ENCODE measurements at regions not wholly inside any gene's neighbourhood (a gene's known extent, or its start where the extent isn't known, plus 50 kb on each side); places are given as distances from the start of the nearest gene placed in this dataset.
"Not testable (repeated sequence)": the region's sequence is repeated elsewhere in the genome, so short reads cannot be mapped to it uniquely, and the experiment has no call there.

- not testable (repeated sequence) for H3K4me1 ChIP-seq (ENCODE audit: insufficient read depth, low read length); H3K27ac ChIP-seq (ENCODE audit: low read length); H3K4me3 ChIP-seq (ENCODE audit: low read length); H3K9ac ChIP-seq (ENCODE audit: low read depth, low read length); H3K27me3 ChIP-seq (ENCODE audit: insufficient read depth, low read length); H3K36me3 ChIP-seq (ENCODE audit: insufficient read depth, low read depth, low read length)
- peaks cover 13% of the 10 kb centered on the region for H3K9me3 ChIP-seq (ENCODE audit: insufficient read depth, low read depth, low read length)
These were observed 80.2 kb upstream of the TMEM178A start for GRCh38 chr2:39585531-39585930.

- no peaks in the 10 kb centered on the region for H3K27me3 ChIP-seq (ENCODE audit: insufficient read depth, low read length)
- H3K27ac ChIP-seq (ENCODE audit: low read length), result no peak overlapping the region
- H3K36me3 ChIP-seq (ENCODE audit: insufficient read depth, low read depth, low read length), result no peaks in the 10 kb centered on the region
- no peaks in the 10 kb centered on the region for H3K4me1 ChIP-seq (ENCODE audit: insufficient read depth, low read length)
- no peaks in the 10 kb centered on the region for H3K9me3 ChIP-seq (ENCODE audit: insufficient read depth, low read depth, low read length)
- no peak overlapping the region for H3K9ac ChIP-seq (ENCODE audit: low read depth, low read length)
- H3K4me3 ChIP-seq (ENCODE audit: low read length), result no peak overlapping the region
These were observed 78.5 kb upstream of the TMEM178A start for GRCh38 chr2:39587168-39587567.

GRCh38 chr2:39587641-39588040, 78.1 kb upstream of the TMEM178A start:
- no peaks in the 10 kb centered on the region for H3K9me3 ChIP-seq (ENCODE audit: insufficient read depth, low read depth, low read length)
- no peaks in the 10 kb centered on the region for H3K27me3 ChIP-seq (ENCODE audit: insufficient read depth, low read length)
- H3K4me3 ChIP-seq (ENCODE audit: low read length), result no peak overlapping the region
- H3K36me3 ChIP-seq (ENCODE audit: insufficient read depth, low read depth, low read length), result no peaks in the 10 kb centered on the region
- no peak overlapping the region for H3K9ac ChIP-seq (ENCODE audit: low read depth, low read length)
- H3K4me1 ChIP-seq (ENCODE audit: insufficient read depth, low read length), result no peaks in the 10 kb centered on the region
- H3K27ac ChIP-seq (ENCODE audit: low read length), result no peak overlapping the region

- H3K9me3 ChIP-seq (ENCODE audit: insufficient read depth, low read depth, low read length), result no peaks in the 10 kb centered on the region
- H3K4me3 ChIP-seq (ENCODE audit: low read length), result no peak overlapping the region
- no peaks in the 10 kb centered on the region for H3K27me3 ChIP-seq (ENCODE audit: insufficient read depth, low read length)
- no peaks in the 10 kb centered on the region for H3K36me3 ChIP-seq (ENCODE audit: insufficient read depth, low read depth, low read length)
- no peak overlapping the region for H3K27ac ChIP-seq (ENCODE audit: low read length)
- no peaks in the 10 kb centered on the region for H3K4me1 ChIP-seq (ENCODE audit: insufficient read depth, low read length)
- H3K9ac ChIP-seq (ENCODE audit: low read depth, low read length), result no peak overlapping the region
These were observed 72.0 kb upstream of the TMEM178A start for GRCh38 chr2:39593439-39594393.

- Histone ChIP-seq H3K9ac (ENCODE audit: low read depth, low read length) (no peak overlapping the region), H3K36me3 (ENCODE audit: insufficient read depth, low read depth, low read length) (no peaks in the 10 kb centered on the region), H3K4me1 (ENCODE audit: insufficient read depth, low read length) (no peaks in the 10 kb centered on the region), H3K27ac (ENCODE audit: low read length) (no peak overlapping the region), H3K9me3 (ENCODE audit: insufficient read depth, low read depth, low read length) (no peaks in the 10 kb centered on the region), H3K4me3 (ENCODE audit: low read length) (no peak overlapping the region), H3K27me3 (ENCODE audit: insufficient read depth, low read length) (no peaks in the 10 kb centered on the region)
These were observed 70.6 kb upstream of the TMEM178A start for GRCh38 chr2:39595116-39595515.

- Histone ChIP-seq H3K36me3 (ENCODE audit: insufficient read depth, low read depth, low read length) (no peaks in the 10 kb centered on the region), H3K27ac (ENCODE audit: low read length) (no peak overlapping the region), H3K9me3 (ENCODE audit: insufficient read depth, low read depth, low read length) (no peaks in the 10 kb centered on the region), H3K9ac (ENCODE audit: low read depth, low read length) (no peak overlapping the region), H3K4me1 (ENCODE audit: insufficient read depth, low read length) (no peaks in the 10 kb centered on the region), H3K4me3 (ENCODE audit: low read length) (no peak overlapping the region), H3K27me3 (ENCODE audit: insufficient read depth, low read length) (no peaks in the 10 kb centered on the region)
These were observed 68.4 kb upstream of the TMEM178A start for GRCh38 chr2:39597314-39597713.

- Histone ChIP-seq H3K36me3 (ENCODE audit: insufficient read depth, low read depth, low read length) (no peaks in the 10 kb centered on the region), H3K4me3 (ENCODE audit: low read length) (no peak overlapping the region), H3K9me3 (ENCODE audit: insufficient read depth, low read depth, low read length) (no peaks in the 10 kb centered on the region), H3K27ac (ENCODE audit: low read length) (no peak overlapping the region), H3K4me1 (ENCODE audit: insufficient read depth, low read length) (peaks cover 8% of the 10 kb centered on the region), H3K27me3 (ENCODE audit: insufficient read depth, low read length) (no peaks in the 10 kb centered on the region), H3K9ac (ENCODE audit: low read depth, low read length) (no peak overlapping the region)
These were observed 63.1 kb upstream of the TMEM178A start for GRCh38 chr2:39602616-39603015.

GRCh38 chr2:39603436-39603835, 62.3 kb upstream of the TMEM178A start:
- peaks cover 15% of the 10 kb centered on the region for H3K4me1 ChIP-seq (ENCODE audit: insufficient read depth, low read length)
- H3K9ac ChIP-seq (ENCODE audit: low read depth, low read length), result no peak overlapping the region
- no peak overlapping the region for H3K27ac ChIP-seq (ENCODE audit: low read length)
- H3K9me3 ChIP-seq (ENCODE audit: insufficient read depth, low read depth, low read length), result no peaks in the 10 kb centered on the region
- H3K27me3 ChIP-seq (ENCODE audit: insufficient read depth, low read length), result no peaks in the 10 kb centered on the region
- H3K4me3 ChIP-seq (ENCODE audit: low read length), result no peak overlapping the region
- H3K36me3 ChIP-seq (ENCODE audit: insufficient read depth, low read depth, low read length), result no peaks in the 10 kb centered on the region

- Histone ChIP-seq H3K27ac (ENCODE audit: low read length) (no peak overlapping the region), H3K27me3 (ENCODE audit: insufficient read depth, low read length) (no peaks in the 10 kb centered on the region), H3K9me3 (ENCODE audit: insufficient read depth, low read depth, low read length) (no peaks in the 10 kb centered on the region), H3K4me1 (ENCODE audit: insufficient read depth, low read length) (peaks cover 21% of the 10 kb centered on the region), H3K4me3 (ENCODE audit: low read length) (no peak overlapping the region), H3K9ac (ENCODE audit: low read depth, low read length) (no peak overlapping the region), H3K36me3 (ENCODE audit: insufficient read depth, low read depth, low read length) (no peaks in the 10 kb centered on the region)
These were observed 60.9 kb upstream of the TMEM178A start for GRCh38 chr2:39604866-39605265.

- H3K27ac ChIP-seq (ENCODE audit: low read length), result no peak overlapping the region
- H3K9ac ChIP-seq (ENCODE audit: low read depth, low read length), result no peak overlapping the region
- no peaks in the 10 kb centered on the region for H3K9me3 ChIP-seq (ENCODE audit: insufficient read depth, low read depth, low read length)
- no peaks in the 10 kb centered on the region for H3K27me3 ChIP-seq (ENCODE audit: insufficient read depth, low read length)
- no peak overlapping the region for H3K4me3 ChIP-seq (ENCODE audit: low read length)
- H3K36me3 ChIP-seq (ENCODE audit: insufficient read depth, low read depth, low read length), result no peaks in the 10 kb centered on the region
- H3K4me1 ChIP-seq (ENCODE audit: insufficient read depth, low read length), result peaks cover 21% of the 10 kb centered on the region
These were observed 59.1 kb upstream of the TMEM178A start for GRCh38 chr2:39606585-39606984.

GRCh38 chr2:39607538-39608262, 58.0 kb upstream of the TMEM178A start:
- Histone ChIP-seq H3K9ac (ENCODE audit: low read depth, low read length) (no peak overlapping the region), H3K4me1 (ENCODE audit: insufficient read depth, low read length) (peaks cover 21% of the 10 kb centered on the region), H3K27ac (ENCODE audit: low read length) (no peak overlapping the region), H3K36me3 (ENCODE audit: insufficient read depth, low read depth, low read length) (no peaks in the 10 kb centered on the region), H3K4me3 (ENCODE audit: low read length) (no peak overlapping the region), H3K27me3 (ENCODE audit: insufficient read depth, low read length) (no peaks in the 10 kb centered on the region), H3K9me3 (ENCODE audit: insufficient read depth, low read depth, low read length) (no peaks in the 10 kb centered on the region)

- H3K9me3 ChIP-seq (ENCODE audit: insufficient read depth, low read depth, low read length), result no peaks in the 10 kb centered on the region
- no peak overlapping the region for H3K27ac ChIP-seq (ENCODE audit: low read length)
- H3K4me1 ChIP-seq (ENCODE audit: insufficient read depth, low read length), result peaks cover 21% of the 10 kb centered on the region
These were observed 57.5 kb upstream of the TMEM178A start for GRCh38 chr2:39608263-39608575.

More at GRCh38 chr2:39608263-39608575, 57.5 kb upstream of the TMEM178A start:
- Histone ChIP-seq H3K4me3 (ENCODE audit: low read length) (no peak overlapping the region), H3K36me3 (ENCODE audit: insufficient read depth, low read depth, low read length) (no peaks in the 10 kb centered on the region), H3K27me3 (ENCODE audit: insufficient read depth, low read length) (no peaks in the 10 kb centered on the region), H3K9ac (ENCODE audit: low read depth, low read length) (no peak overlapping the region)

All from iPS-20b (cell line).